HFFc6 (cell line): ENCODE measurements at regions not wholly inside any gene's neighbourhood (a gene's known extent, or its start where the extent isn't known, plus 50 kb on each side); places are given as distances from the start of the nearest gene placed in this dataset.
A peak's percentile ranks its signal among the peaks of the same experiment; 100 is the strongest.
"Not testable (repeated sequence)": the region's sequence is repeated elsewhere in the genome, so short reads cannot be mapped to it uniquely, and the experiment has no call there.

Source experiments
- DNase-seq: peaks from one replicate; pipeline ENCODE4 v3.0.0-alpha.2; 2018
- H3K27ac Mint-ChIP-seq: 2 replicates; pipeline ENCODE4 v1.8.0; 2020; ENCODE audit warnings: mild to moderate bottlenecking, mixed read lengths
- H3K27me3 Mint-ChIP-seq: 2 replicates; pipeline ENCODE4 v1.8.0; 2021; ENCODE audit warnings: mild to moderate bottlenecking, moderate library complexity, mixed read lengths; ENCODE audit not compliant: insufficient read depth
- H3K36me3 Mint-ChIP-seq: 2 replicates; pipeline ENCODE4 v1.8.0; 2021; ENCODE audit warnings: low read depth, mixed read lengths
- H3K4me1 Mint-ChIP-seq: 2 replicates; pipeline ENCODE4 v1.8.0; 2020; ENCODE audit warnings: low read depth, mixed read lengths
- H3K4me3 Mint-ChIP-seq: 2 replicates; pipeline ENCODE4 v1.8.0; 2020; ENCODE audit warnings: mild to moderate bottlenecking, moderate library complexity, mixed read lengths
- H3K9me3 Mint-ChIP-seq: 2 replicates; pipeline ENCODE4 v1.8.0; 2020; ENCODE audit warnings: mild to moderate bottlenecking, mixed read lengths
- CTCF ChIP-seq: fragments of 200-600 bp; sonication (generic); IDR thresholded peaks from 2 replicates; pipeline ENCODE4 v1.5.0; 2021; ENCODE audit warnings: antibody characterized with exemption, mild to moderate bottlenecking

- H3K36me3 Mint-ChIP-seq, result no peaks in the 10 kb centered on the region
- no peaks in the 10 kb centered on the region for H3K9me3 Mint-ChIP-seq
- DNase-seq, result no peak
- peak overlapping the region; percentile 45 for H3K27ac Mint-ChIP-seq
- H3K27me3 Mint-ChIP-seq, result no peaks in the 10 kb centered on the region
- H3K4me1 Mint-ChIP-seq, result peaks cover 49% of the 10 kb centered on the region
- TF ChIP-seq CTCF, result no peak
- peak overlapping the region; percentile 2; the same call in 1 of the 2 replicates for H3K4me3 Mint-ChIP-seq
Measured at GRCh38 chr20:53652859-53653517, 59.3 kb upstream of the ZNF217 start.

GRCh38 chr20:53652090-53652858 is 58.6 kb upstream of the ZNF217 start:
- Mint-ChIP-seq H3K27ac (peak overlapping the region; percentile 45), H3K9me3 (no peaks in the 10 kb centered on the region), H3K4me1 (peaks cover 42% of the 10 kb centered on the region), H3K27me3 (no peaks in the 10 kb centered on the region), H3K36me3 (no peaks in the 10 kb centered on the region), H3K4me3 (peak overlapping the region; percentile 2; the same call in 1 of the 2 replicates)
- DNase-seq, result no peak
- no peak for TF ChIP-seq CTCF

GRCh38 chr20:53649493-53649892 is 55.9 kb upstream of the ZNF217 start:
- peaks cover 17% of the 10 kb centered on the region for H3K4me1 Mint-ChIP-seq
- H3K9me3 Mint-ChIP-seq, H3K27me3 Mint-ChIP-seq, H3K27ac Mint-ChIP-seq, H3K4me3 Mint-ChIP-seq, DNase-seq, H3K36me3 Mint-ChIP-seq: not testable (repeated sequence)

GRCh38 chr20:53647286-53647821 is 53.7 kb upstream of the ZNF217 start:
- Mint-ChIP-seq H3K27ac (no peak overlapping the region), H3K27me3 (no peaks in the 10 kb centered on the region), H3K4me3 (no peak overlapping the region), H3K4me1 (peaks cover 21% of the 10 kb centered on the region), H3K36me3 (no peaks in the 10 kb centered on the region), H3K9me3 (no peaks in the 10 kb centered on the region)
- no peak for DNase-seq
- no peak for TF ChIP-seq CTCF

GRCh38 chr20:53646550-53646949 is 52.9 kb upstream of the ZNF217 start:
- Mint-ChIP-seq H3K9me3 (no peaks in the 10 kb centered on the region), H3K36me3 (no peaks in the 10 kb centered on the region), H3K27me3 (no peaks in the 10 kb centered on the region), H3K4me3 (no peak overlapping the region), H3K4me1 (peaks cover 20% of the 10 kb centered on the region), H3K27ac (no peak overlapping the region)
- no peak for DNase-seq
- no peak for TF ChIP-seq CTCF

- DNase-seq, result no peak
- Mint-ChIP-seq H3K36me3 (no peaks in the 10 kb centered on the region), H3K27ac (no peak overlapping the region), H3K27me3 (no peaks in the 10 kb centered on the region), H3K4me3 (no peak overlapping the region), H3K4me1 (peaks cover 25% of the 10 kb centered on the region), H3K9me3 (no peaks in the 10 kb centered on the region)
- no peak for TF ChIP-seq CTCF
Measured at GRCh38 chr20:53645582-53645897, 51.9 kb upstream of the ZNF217 start.

- not testable (repeated sequence) for H3K9me3 Mint-ChIP-seq, DNase-seq, H3K4me3 Mint-ChIP-seq, H3K36me3 Mint-ChIP-seq, H3K27me3 Mint-ChIP-seq
- H3K4me1 Mint-ChIP-seq, result peaks cover 25% of the 10 kb centered on the region
- 0 out of 2 replicates have a peak overlapping the region, but pooled peaks have one; percentile 16 for H3K27ac Mint-ChIP-seq
Measured at GRCh38 chr20:53644108-53644507, 50.5 kb upstream of the ZNF217 start.
